H9 (cell line): ENCODE measurements at regions not wholly inside any gene's neighbourhood (a gene's known extent, or its start where the extent isn't known, plus 50 kb on each side); places are given as distances from the start of the nearest gene placed in this dataset.

Experiments
- DNase-seq: peaks from one replicate; pipeline ENCODE4 v3.0.0-alpha.2; 2017
- H2AFZ ChIP-seq: one replicate; pipeline ENCODE4 v1.6.1; 2013; ENCODE audit warnings: mild to moderate bottlenecking, low read length, control low read depth, moderate library complexity
- H2AK5ac ChIP-seq: 2 replicates; pipeline ENCODE4 v1.6.1; 2013; ENCODE audit warnings: low read length, control low read depth, mixed read lengths; ENCODE audit not compliant: insufficient read length
- H2BK120ac ChIP-seq: one replicate; pipeline ENCODE4 v1.6.1; 2013; ENCODE audit warnings: low read depth, mild to moderate bottlenecking, low read length, control low read depth, inconsistent platforms; ENCODE audit not compliant: poor library complexity, severe bottlenecking
- H2BK12ac ChIP-seq: 2 replicates; pipeline ENCODE4 v1.6.1; 2013; ENCODE audit warnings: low read length, control low read depth, mixed read lengths, low read depth; ENCODE audit not compliant: insufficient read length
- H2BK15ac ChIP-seq: 2 replicates; pipeline ENCODE4 v1.6.1; 2013; ENCODE audit warnings: low read depth, low read length, control low read depth
- H2BK20ac ChIP-seq: one replicate; pipeline ENCODE4 v1.6.1; 2013; ENCODE audit warnings: low read depth, mild to moderate bottlenecking, low read length, control low read depth, inconsistent platforms; ENCODE audit not compliant: poor library complexity, severe bottlenecking
- H2BK5ac ChIP-seq: 2 replicates; pipeline ENCODE4 v1.6.1; 2013; ENCODE audit warnings: low read length, control low read depth, mixed read lengths; ENCODE audit not compliant: insufficient read length
- H3K14ac ChIP-seq: 2 replicates; pipeline ENCODE4 v1.6.1; 2013; ENCODE audit warnings: low read length, control low read depth; ENCODE audit not compliant: insufficient read depth
- H3K18ac ChIP-seq: 2 replicates; pipeline ENCODE4 v1.6.1; 2013; ENCODE audit warnings: low read depth, mild to moderate bottlenecking, mixed read lengths, low read length, control low read depth; ENCODE audit not compliant: insufficient read length
- H3K23ac ChIP-seq: 2 replicates; pipeline ENCODE4 v1.6.1; 2013; ENCODE audit warnings: low read length, control low read depth, mixed read lengths, low read depth; ENCODE audit not compliant: insufficient read length
- H3K23me2 ChIP-seq: 2 replicates; pipeline ENCODE4 v1.6.1; 2013; ENCODE audit warnings: low read depth, mild to moderate bottlenecking, mixed read lengths, low read length, control low read depth; ENCODE audit not compliant: insufficient read length, poor library complexity, severe bottlenecking
- H3K27ac ChIP-seq: 2 replicates; pipeline ENCODE4 v1.5.1; 2013; ENCODE audit warnings: low read length, control low read depth, mixed read lengths, low read depth; ENCODE audit not compliant: insufficient read length
- H3K27me3 ChIP-seq: 2 replicates; pipeline ENCODE4 v1.6.1; 2013; ENCODE audit warnings: low read length, control low read depth, inconsistent platforms; ENCODE audit not compliant: insufficient read depth
- H3K4ac ChIP-seq: 2 replicates; pipeline ENCODE4 v1.6.1; 2013; ENCODE audit warnings: low read depth, mild to moderate bottlenecking, control low read depth, inconsistent platforms, low read length, moderate library complexity
- H3K4me1 ChIP-seq: 2 replicates; pipeline ENCODE4 v1.6.1; 2013; ENCODE audit warnings: low read length, control low read depth, inconsistent platforms; ENCODE audit not compliant: insufficient read depth
- H3K4me2 ChIP-seq: 2 replicates; pipeline ENCODE4 v1.6.1; 2013; ENCODE audit warnings: low read length, control low read depth, mixed read lengths; ENCODE audit not compliant: insufficient read length, insufficient read depth
- H3K56ac ChIP-seq: 2 replicates; pipeline ENCODE4 v1.6.1; 2013; ENCODE audit warnings: low read depth, mild to moderate bottlenecking, mixed read lengths, low read length, control low read depth; ENCODE audit not compliant: insufficient read length
- H3K79me1 ChIP-seq: 2 replicates; pipeline ENCODE4 v1.6.1; 2013; ENCODE audit warnings: low read depth, mild to moderate bottlenecking, moderate library complexity, low read length, control low read depth, inconsistent platforms; ENCODE audit not compliant: insufficient read depth, poor library complexity, severe bottlenecking
- H3K79me2 ChIP-seq: 2 replicates; pipeline ENCODE4 v1.6.1; 2013; ENCODE audit warnings: low read length, control low read depth, inconsistent platforms; ENCODE audit not compliant: insufficient read depth
- H3K9ac ChIP-seq: 2 replicates; pipeline ENCODE4 v1.6.1; 2013; ENCODE audit warnings: low read length, control low read depth, mixed read lengths; ENCODE audit not compliant: insufficient read length; ENCODE audit errors: extremely low read depth
- H3K9me3 ChIP-seq: one replicate; pipeline ENCODE4 v1.6.1; 2013; ENCODE audit warnings: low read depth, low read length, inconsistent platforms; ENCODE audit not compliant: control insufficient read depth
- H3T11ph ChIP-seq: one replicate; pipeline ENCODE4 v1.6.1; 2013; ENCODE audit warnings: mild to moderate bottlenecking, low read length, control low read depth, inconsistent platforms
- H4K20me1 ChIP-seq: one replicate; pipeline ENCODE4 v1.6.1; 2013; ENCODE audit not compliant: control insufficient read depth, insufficient read length, insufficient read depth
- H4K5ac ChIP-seq: 2 replicates; pipeline ENCODE4 v1.6.1; 2013; ENCODE audit warnings: low read depth, mild to moderate bottlenecking, mixed read lengths, low read length, control low read depth; ENCODE audit not compliant: insufficient read length
- H4K8ac ChIP-seq: replicated peaks from 2 replicates; pipeline ENCODE4 v1.6.1; 2013; ENCODE audit warnings: low read length, control low read depth, mixed read lengths, low read depth; ENCODE audit not compliant: insufficient read length
- H4K91ac ChIP-seq: 2 replicates; pipeline ENCODE4 v1.6.1; 2013; ENCODE audit warnings: low read depth, mild to moderate bottlenecking, moderate library complexity, mixed read lengths, low read length, control low read depth; ENCODE audit not compliant: insufficient read length
- H3K27ac Mint-ChIP-seq, 3 experiments: 2 replicates in 2 of 3; 3 replicates in 1 of 3; pipeline ENCODE4 v1.8.0; 2020 to 2021; ENCODE audit warnings: mixed read lengths in 3 of 3, mild to moderate bottlenecking in 1 of 3, moderate library complexity in 1 of 3
- H3K27me3 Mint-ChIP-seq: 2 replicates; pipeline ENCODE4 v1.8.0; 2021; ENCODE audit warnings: low read depth, mild to moderate bottlenecking, moderate library complexity, mixed read lengths
- H3K36me3 Mint-ChIP-seq, 3 experiments: 2 replicates in 2 of 3; 3 replicates in 1 of 3; pipeline ENCODE4 v1.8.0; 2020 to 2021; ENCODE audit warnings: low read depth in 3 of 3, mixed read lengths in 3 of 3; ENCODE audit not compliant: insufficient read depth in 1 of 3
- H3K4me1 Mint-ChIP-seq, 2 experiments: 2 replicates each; pipeline ENCODE4 v1.8.0; 2020; ENCODE audit warnings: mixed read lengths in 2 of 2
- H3K4me3 Mint-ChIP-seq, 2 experiments: 2 replicates in 1 of 2; 3 replicates in 1 of 2; pipeline ENCODE4 v1.8.0; 2020 to 2021; ENCODE audit warnings: mild to moderate bottlenecking in 2 of 2, mixed read lengths in 2 of 2, moderate library complexity in 1 of 2
- H3K9me3 Mint-ChIP-seq, 2 experiments: 2 replicates in 1 of 2; 3 replicates in 1 of 2; pipeline ENCODE4 v1.8.0; 2020; ENCODE audit warnings: mild to moderate bottlenecking in 2 of 2, mixed read lengths in 2 of 2, moderate library complexity in 1 of 2
- CTCF ChIP-seq: fragments of 200-600 bp; sonication (generic); conservative IDR thresholded peaks from 3 replicates; pipeline ENCODE4 v1.8.0; 2021; ENCODE audit warnings: antibody characterized with exemption, mild to moderate bottlenecking

- H3K27ac Mint-ChIP-seq = no peak overlapping the region
- no peak overlapping the region for H4K5ac ChIP-seq
- H2BK15ac ChIP-seq = no peak overlapping the region
- no peaks in the 10 kb centered on the region for H3K27me3 Mint-ChIP-seq
- no peak overlapping the region for H3K23ac ChIP-seq
- no peaks in the 10 kb centered on the region for H4K20me1 ChIP-seq
- H3K9me3 ChIP-seq = no peaks in the 10 kb centered on the region
- H3T11ph ChIP-seq = no peak overlapping the region
- no peak overlapping the region for H2BK12ac ChIP-seq
- H3K9ac ChIP-seq = no peak overlapping the region
- no peak overlapping the region for H4K91ac ChIP-seq
- H3K27me3 ChIP-seq = no peaks in the 10 kb centered on the region
- H3K4me1 Mint-ChIP-seq = no peaks in the 10 kb centered on the region
- no peaks in the 10 kb centered on the region for H3K79me2 ChIP-seq
- H3K4ac ChIP-seq = no peak overlapping the region
- no peak for DNase-seq
- no peaks in the 10 kb centered on the region for H3K4me1 ChIP-seq
- no peak overlapping the region for H3K14ac ChIP-seq
- H2BK120ac ChIP-seq = no peak overlapping the region
- no peak for TF ChIP-seq CTCF
- H3K4me3 Mint-ChIP-seq = no peak overlapping the region
- no peak overlapping the region for H3K18ac ChIP-seq
- H3K56ac ChIP-seq = no peak overlapping the region
- H3K79me1 ChIP-seq = no peaks in the 10 kb centered on the region
- no peaks in the 10 kb centered on the region for H3K36me3 Mint-ChIP-seq
- no peaks in the 10 kb centered on the region for H3K23me2 ChIP-seq
- H2BK20ac ChIP-seq = no peak overlapping the region
- H2AFZ ChIP-seq = no peak overlapping the region
- no peak overlapping the region for H2BK5ac ChIP-seq
- 0 out of 5 replicates have a peak, but pooled peaks cover 0 to 1% of the 10 kb centered on the region in 2 experiments for H3K9me3 Mint-ChIP-seq
- no peak overlapping the region for H3K4me2 ChIP-seq
- no peak overlapping the region for H4K8ac ChIP-seq
- H2AK5ac ChIP-seq = no peak overlapping the region
- H3K27ac ChIP-seq = no peak overlapping the region
Measured at GRCh38 chr2:194077366-194077765, 1579.7 kb upstream of the SLC39A10 start.
